HG02610 (cell line): ENCODE measurements at regions not wholly inside any gene's neighbourhood (a gene's known extent, or its start where the extent isn't known, plus 50 kb on each side); places are given as distances from the start of the nearest gene placed in this dataset.
A peak's percentile ranks its signal among the peaks of the same experiment; 100 is the strongest.
"Not testable (repeated sequence)": the region's sequence is repeated elsewhere in the genome, so short reads cannot be mapped to it uniquely, and the experiment has no call there.

Experiments used
- ATAC-seq: cut with Tn5 transposase; IDR thresholded peaks from one replicate; pipeline ENCODE4 v1.9.1; 2021; ENCODE audit warnings: mild to moderate bottlenecking, moderate library complexity; ENCODE audit not compliant: unreplicated experiment

GRCh38 chrX:139058831-139059495 lies 347.4 kb upstream of the FGF13 start:
- peak; percentile 44 for ATAC-seq

- no peak for ATAC-seq
These were observed 340.9 kb upstream of the FGF13 start for GRCh38 chrX:139052461-139052860.

- no peak for ATAC-seq
These were observed 337.9 kb upstream of the FGF13 start for GRCh38 chrX:139049465-139049864.

- no peak for ATAC-seq
These were observed 333.2 kb upstream of the FGF13 start for GRCh38 chrX:139044680-139045079.

GRCh38 chrX:139039041-139039440 lies 327.5 kb upstream of the FGF13 start:
- ATAC-seq = no peak

GRCh38 chrX:139026811-139027210 lies 315.3 kb upstream of the FGF13 start:
- ATAC-seq = no peak

- ATAC-seq = no peak
These were observed 314.9 kb upstream of the FGF13 start for GRCh38 chrX:139026406-139026805.

GRCh38 chrX:139025816-139026215 lies 314.3 kb upstream of the FGF13 start:
- ATAC-seq = no peak

- no peak for ATAC-seq
These were observed 312.0 kb upstream of the FGF13 start for GRCh38 chrX:139023531-139023930.

GRCh38 chrX:139020801-139021200 lies 309.3 kb upstream of the FGF13 start:
- ATAC-seq = no peak

- ATAC-seq = no peak
These were observed 306.9 kb upstream of the FGF13 start for GRCh38 chrX:139018436-139018835.

- no peak for ATAC-seq
These were observed 304.1 kb upstream of the FGF13 start for GRCh38 chrX:139015627-139016026.

GRCh38 chrX:139008185-139008584 lies 296.7 kb upstream of the FGF13 start:
- ATAC-seq = no peak

GRCh38 chrX:139003856-139004527 lies 292.5 kb upstream of the FGF13 start:
- ATAC-seq = not testable (repeated sequence)

- no peak for ATAC-seq
These were observed 290.8 kb upstream of the FGF13 start for GRCh38 chrX:139002319-139002718.

- no peak for ATAC-seq
These were observed 284.8 kb upstream of the FGF13 start for GRCh38 chrX:138996268-138996667.

GRCh38 chrX:138995458-138995857 lies 283.9 kb upstream of the FGF13 start:
- no peak for ATAC-seq

- not testable (repeated sequence) for ATAC-seq
These were observed 278.9 kb upstream of the FGF13 start for GRCh38 chrX:138990425-138990824.

- no peak for ATAC-seq
These were observed 275.3 kb upstream of the FGF13 start for GRCh38 chrX:138986866-138987265.

- no peak for ATAC-seq
These were observed 274.7 kb upstream of the FGF13 start for GRCh38 chrX:138986235-138986634.

- no peak for ATAC-seq
These were observed 270.8 kb upstream of the FGF13 start for GRCh38 chrX:138982365-138982764.

GRCh38 chrX:138964501-138964900 lies 253.0 kb upstream of the FGF13 start:
- no peak for ATAC-seq

GRCh38 chrX:138962419-138962818 lies 250.9 kb upstream of the FGF13 start:
- ATAC-seq = not testable (repeated sequence)
